ENCODE measurements at regions not wholly inside any gene's neighbourhood (a gene's known extent, or its start where the extent isn't known, plus 50 kb on each side); places are given as distances from the start of the nearest gene placed in this dataset.

DNA sequence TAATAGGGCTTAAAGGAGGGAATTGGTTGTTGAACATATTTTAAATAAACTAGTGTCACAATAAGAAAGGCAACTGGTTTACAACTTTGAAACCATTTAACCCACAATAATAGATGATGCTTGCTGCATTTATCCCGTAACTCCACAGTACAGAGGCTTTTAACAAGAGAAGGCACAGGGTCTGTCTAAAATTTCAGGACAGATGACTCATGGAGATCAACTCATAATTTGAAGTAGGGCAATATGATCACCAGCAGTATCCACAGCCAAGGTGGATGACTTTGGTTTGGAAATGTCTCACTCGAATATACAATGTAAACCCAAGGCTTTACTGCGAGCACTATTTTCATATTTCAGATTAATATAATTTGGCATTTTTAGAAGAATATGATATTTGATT lies 340.2 kb downstream of the LRIG3 start:
- DNase-seq (ENCODE audit: unreplicated experiment), result no peak
- H3K36me3 Mint-ChIP-seq (ENCODE audit: insufficient read depth, unreplicated experiment), result no peaks in the 10 kb centered on the region
- H3K27ac Mint-ChIP-seq (ENCODE audit: low read depth, unreplicated experiment), result no peak overlapping the region
- H3K9me3 Mint-ChIP-seq (ENCODE audit: unreplicated experiment), result no peaks in the 10 kb centered on the region
- no TSS peak for BruUV-seq (replicated peaks)
- intact Hi-C loops (cut with micrococcal nuclease), result no loop called here
- POLR2A ChIA-PET, result no interaction called here
- H3K27me3 Mint-ChIP-seq (ENCODE audit: insufficient read depth, unreplicated experiment), result no peaks in the 10 kb centered on the region
- TF ChIP-seq, protein P1, sequence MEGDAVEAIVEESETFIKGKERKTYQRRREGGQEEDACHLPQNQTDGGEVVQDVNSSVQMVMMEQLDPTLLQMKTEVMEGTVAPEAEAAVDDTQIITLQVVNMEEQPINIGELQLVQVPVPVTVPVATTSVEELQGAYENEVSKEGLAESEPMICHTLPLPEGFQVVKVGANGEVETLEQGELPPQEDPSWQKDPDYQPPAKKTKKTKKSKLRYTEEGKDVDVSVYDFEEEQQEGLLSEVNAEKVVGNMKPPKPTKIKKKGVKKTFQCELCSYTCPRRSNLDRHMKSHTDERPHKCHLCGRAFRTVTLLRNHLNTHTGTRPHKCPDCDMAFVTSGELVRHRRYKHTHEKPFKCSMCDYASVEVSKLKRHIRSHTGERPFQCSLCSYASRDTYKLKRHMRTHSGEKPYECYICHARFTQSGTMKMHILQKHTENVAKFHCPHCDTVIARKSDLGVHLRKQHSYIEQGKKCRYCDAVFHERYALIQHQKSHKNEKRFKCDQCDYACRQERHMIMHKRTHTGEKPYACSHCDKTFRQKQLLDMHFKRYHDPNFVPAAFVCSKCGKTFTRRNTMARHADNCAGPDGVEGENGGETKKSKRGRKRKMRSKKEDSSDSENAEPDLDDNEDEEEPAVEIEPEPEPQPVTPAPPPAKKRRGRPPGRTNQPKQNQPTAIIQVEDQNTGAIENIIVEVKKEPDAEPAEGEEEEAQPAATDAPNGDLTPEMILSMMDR (IDR thresholded peaks at IDR 0.05; ENCODE audit: unreplicated experiment), result no peak
- CTCF ChIA-PET, result no interaction called here
- H3K4me3 Mint-ChIP-seq (ENCODE audit: unreplicated experiment), result no peak overlapping the region
- H3K4me1 Mint-ChIP-seq (ENCODE audit: insufficient read depth, unreplicated experiment), result peaks cover 10% of the 10 kb centered on the region

DNA sequence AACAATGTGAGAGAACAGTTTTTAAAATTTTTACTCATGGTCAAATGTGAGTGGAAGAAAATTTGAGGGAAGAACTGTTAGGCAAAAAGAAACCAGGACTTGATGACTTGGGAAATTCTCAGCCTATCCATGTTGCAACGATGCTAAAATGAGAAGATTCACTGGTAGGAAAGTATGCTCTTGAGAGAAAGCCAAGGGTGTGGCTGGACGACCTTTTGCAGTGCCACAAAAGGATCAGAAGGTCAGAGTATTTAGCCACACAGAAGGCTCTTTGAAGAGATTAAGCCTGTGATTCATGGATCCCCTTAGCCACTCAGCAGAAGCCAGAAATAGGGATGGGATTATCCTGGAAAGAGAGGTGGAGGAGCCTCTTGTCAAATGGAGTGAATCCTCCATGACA lies 336.8 kb downstream of the LRIG3 start:
- Mint-ChIP-seq H3K4me3 (ENCODE audit: unreplicated experiment) (no peak overlapping the region), H3K9me3 (ENCODE audit: unreplicated experiment) (no peaks in the 10 kb centered on the region), H3K36me3 (ENCODE audit: insufficient read depth, unreplicated experiment) (no peaks in the 10 kb centered on the region), H3K27ac (ENCODE audit: low read depth, unreplicated experiment) (no peak overlapping the region), H3K27me3 (ENCODE audit: insufficient read depth, unreplicated experiment) (no peaks in the 10 kb centered on the region), H3K4me1 (ENCODE audit: insufficient read depth, unreplicated experiment) (peaks cover 10% of the 10 kb centered on the region)
- peak; percentile 43 for DNase-seq (ENCODE audit: unreplicated experiment)
- CTCF ChIA-PET, result no interaction called here
- TF ChIP-seq, protein P1 (IDR thresholded peaks at IDR 0.05; ENCODE audit: unreplicated experiment), result no peak
- BruUV-seq (replicated peaks), result no TSS peak
- intact Hi-C loops (cut with micrococcal nuclease), result no loop called here
- POLR2A ChIA-PET, result no interaction called here

DNA sequence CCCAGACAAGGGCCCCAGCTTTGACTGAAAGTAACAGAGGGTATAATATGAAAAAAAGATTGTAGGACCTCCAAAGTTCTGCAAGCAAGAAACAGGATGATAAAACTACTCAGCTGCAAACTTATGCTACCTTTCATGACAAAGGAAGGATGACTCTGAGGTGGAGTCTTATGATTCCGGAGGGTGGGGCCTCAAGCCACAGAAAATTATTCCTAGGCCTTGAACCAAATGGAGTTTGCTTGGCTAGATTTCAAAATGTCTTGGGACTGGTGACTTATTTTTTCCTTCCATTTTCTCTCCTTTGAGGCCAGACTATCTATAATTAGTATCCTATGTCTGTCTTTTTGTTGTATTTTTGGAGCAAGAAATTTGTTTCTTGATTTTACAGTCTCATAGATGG lies 336.4 kb downstream of the LRIG3 start:
- BruUV-seq (replicated peaks), result no TSS peak
- no peak for DNase-seq (ENCODE audit: unreplicated experiment)
- intact Hi-C loops (cut with micrococcal nuclease), result no loop called here
- no peaks in the 10 kb centered on the region for H3K36me3 Mint-ChIP-seq (ENCODE audit: insufficient read depth, unreplicated experiment)
- CTCF ChIA-PET, result no interaction called here
- H3K27me3 Mint-ChIP-seq (ENCODE audit: insufficient read depth, unreplicated experiment), result no peaks in the 10 kb centered on the region
- peaks cover 12% of the 10 kb centered on the region for H3K4me1 Mint-ChIP-seq (ENCODE audit: insufficient read depth, unreplicated experiment)
- no peak overlapping the region for H3K4me3 Mint-ChIP-seq (ENCODE audit: unreplicated experiment)
- H3K27ac Mint-ChIP-seq (ENCODE audit: low read depth, unreplicated experiment), result no peak overlapping the region
- TF ChIP-seq, protein P1 (IDR thresholded peaks at IDR 0.05; ENCODE audit: unreplicated experiment), result no peak
- POLR2A ChIA-PET, result no interaction called here
- no peaks in the 10 kb centered on the region for H3K9me3 Mint-ChIP-seq (ENCODE audit: unreplicated experiment)

DNA sequence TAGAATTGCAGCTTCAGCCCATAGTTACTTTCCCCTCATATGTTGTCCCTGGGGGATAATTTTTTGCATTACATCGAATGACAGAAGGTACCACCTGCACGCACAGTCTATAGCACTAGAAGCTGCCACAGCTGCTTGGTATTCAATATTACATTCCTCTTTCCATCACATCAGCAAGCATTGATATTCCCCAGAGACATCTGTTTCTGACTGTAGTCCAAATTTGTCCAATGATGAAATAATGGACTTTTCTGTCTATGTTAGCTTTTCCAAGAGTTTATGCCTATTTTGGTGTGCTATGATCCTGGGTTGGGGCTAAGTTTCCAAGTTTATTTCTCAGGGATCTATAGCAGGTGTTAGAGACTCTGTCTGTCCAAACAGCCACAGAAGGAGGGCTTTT lies 335.4 kb downstream of the LRIG3 start:
- peaks cover 18% of the 10 kb centered on the region for H3K4me1 Mint-ChIP-seq (ENCODE audit: insufficient read depth, unreplicated experiment)
- ChIA-PET CTCF (no interaction called here), POLR2A (no interaction called here)
- BruUV-seq (replicated peaks), result no TSS peak
- H3K27ac Mint-ChIP-seq (ENCODE audit: low read depth, unreplicated experiment), result no peak overlapping the region
- TF ChIP-seq, protein P1 (IDR thresholded peaks at IDR 0.05; ENCODE audit: unreplicated experiment), result no peak
- intact Hi-C loops (cut with micrococcal nuclease), result no loop called here
- no peaks in the 10 kb centered on the region for H3K36me3 Mint-ChIP-seq (ENCODE audit: insufficient read depth, unreplicated experiment)
- no peaks in the 10 kb centered on the region for H3K9me3 Mint-ChIP-seq (ENCODE audit: unreplicated experiment)
- DNase-seq (ENCODE audit: unreplicated experiment), result no peak
- no peaks in the 10 kb centered on the region for H3K27me3 Mint-ChIP-seq (ENCODE audit: insufficient read depth, unreplicated experiment)
- no peak overlapping the region for H3K4me3 Mint-ChIP-seq (ENCODE audit: unreplicated experiment)

All from MCF 10A (cell line).